ENCODE measurements at regions not wholly inside any gene's neighbourhood (a gene's known extent, or its start where the extent isn't known, plus 50 kb on each side); places are given as distances from the start of the nearest gene placed in this dataset.

DNA sequence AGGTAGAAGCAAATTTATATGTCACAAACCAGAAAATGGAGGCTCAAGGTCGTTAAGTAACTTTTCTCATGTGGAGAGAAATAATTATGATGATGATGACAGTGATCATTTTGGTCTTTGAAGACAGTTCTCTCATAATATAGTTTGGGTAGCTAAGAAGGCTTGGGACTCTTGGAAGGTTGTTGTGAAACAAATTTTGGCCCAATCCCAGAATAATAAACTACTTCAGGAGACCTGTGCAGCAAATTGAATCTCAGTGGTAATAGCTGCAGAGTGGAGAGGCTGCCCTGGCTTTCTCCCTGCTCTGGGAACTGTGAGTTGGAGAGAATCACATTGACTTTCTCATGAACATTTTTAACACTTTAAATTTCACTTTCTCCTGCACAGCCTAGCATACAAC lies 217.2 kb upstream of the BOD1L1 start:
- no peak overlapping the region for H3K4me3 ChIP-seq (ENCODE audit: low read length)
- H3K36me3 ChIP-seq (ENCODE audit: low read depth, low read length): no peaks in the 10 kb centered on the region
- intact Hi-C loops (cut with micrococcal nuclease): no loop called here
- H3K9me2 ChIP-seq (replicated peaks; ENCODE audit: low read length): no peaks in the 10 kb centered on the region
- no peaks in the 10 kb centered on the region for H4K20me1 ChIP-seq (ENCODE audit: low read length)
- no TSS peak for BruUV-seq (replicated peaks)
- no peaks in the 10 kb centered on the region for H3F3A ChIP-seq (ENCODE audit: low read length, unreplicated experiment)
- DNase-seq (no peak), ATAC-seq (no peak)
- no peak overlapping the region for H2AFZ ChIP-seq (ENCODE audit: low read length)
- no peaks in the 10 kb centered on the region for H3K27me3 ChIP-seq (ENCODE audit: low read length)
- H3K9ac ChIP-seq (ENCODE audit: low read length): no peak overlapping the region
- no peaks in the 10 kb centered on the region for H3K9me3 ChIP-seq (ENCODE audit: low read length)
- CTCF ChIA-PET: no interaction called here
- no peak overlapping the region for H3K4me2 ChIP-seq (ENCODE audit: low read length)
- H3K27ac ChIP-seq (ENCODE audit: low read length): no peak overlapping the region
- TF ChIP-seq EZH2phosphoT487 (IDR thresholded peaks at IDR 0.05; ENCODE audit: borderline replicate concordance, low read length) (no peak), EZH2 (IDR thresholded peaks at IDR 0.05; ENCODE audit: low read length, unreplicated experiment) (no peak)
- TF ChIP-seq, protein P1, sequence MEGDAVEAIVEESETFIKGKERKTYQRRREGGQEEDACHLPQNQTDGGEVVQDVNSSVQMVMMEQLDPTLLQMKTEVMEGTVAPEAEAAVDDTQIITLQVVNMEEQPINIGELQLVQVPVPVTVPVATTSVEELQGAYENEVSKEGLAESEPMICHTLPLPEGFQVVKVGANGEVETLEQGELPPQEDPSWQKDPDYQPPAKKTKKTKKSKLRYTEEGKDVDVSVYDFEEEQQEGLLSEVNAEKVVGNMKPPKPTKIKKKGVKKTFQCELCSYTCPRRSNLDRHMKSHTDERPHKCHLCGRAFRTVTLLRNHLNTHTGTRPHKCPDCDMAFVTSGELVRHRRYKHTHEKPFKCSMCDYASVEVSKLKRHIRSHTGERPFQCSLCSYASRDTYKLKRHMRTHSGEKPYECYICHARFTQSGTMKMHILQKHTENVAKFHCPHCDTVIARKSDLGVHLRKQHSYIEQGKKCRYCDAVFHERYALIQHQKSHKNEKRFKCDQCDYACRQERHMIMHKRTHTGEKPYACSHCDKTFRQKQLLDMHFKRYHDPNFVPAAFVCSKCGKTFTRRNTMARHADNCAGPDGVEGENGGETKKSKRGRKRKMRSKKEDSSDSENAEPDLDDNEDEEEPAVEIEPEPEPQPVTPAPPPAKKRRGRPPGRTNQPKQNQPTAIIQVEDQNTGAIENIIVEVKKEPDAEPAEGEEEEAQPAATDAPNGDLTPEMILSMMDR (conservative IDR thresholded peaks at IDR 0.05; ENCODE audit: low read depth, low read length): no peak
- H3K79me2 ChIP-seq (ENCODE audit: low read length): no peaks in the 10 kb centered on the region
- H3K4me1 ChIP-seq (ENCODE audit: insufficient read depth, low read length): peaks cover 11% of the 10 kb centered on the region; the same call in 1 of the 2 replicates
- POLR2A ChIA-PET (ENCODE audit: unreplicated experiment): no interaction called here

DNA sequence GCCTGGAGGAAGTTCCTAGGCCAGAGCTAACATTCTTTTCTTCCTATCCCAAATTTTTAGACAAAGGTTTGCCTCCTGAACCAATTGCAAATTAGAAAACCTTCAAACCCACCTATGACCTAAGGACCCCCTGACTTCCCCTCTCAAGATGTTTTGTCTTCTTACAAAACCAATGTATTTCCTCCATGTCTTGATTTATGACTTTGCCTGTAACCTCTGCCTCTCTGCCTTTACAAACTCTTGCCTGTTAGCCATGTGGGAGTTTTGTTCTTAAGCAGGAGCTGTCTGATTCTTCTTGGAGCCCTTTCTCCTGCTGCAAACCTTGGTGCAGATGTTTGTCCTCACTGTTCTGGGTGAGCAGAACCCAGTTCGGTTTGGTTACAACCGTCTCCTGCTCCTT lies 222.3 kb upstream of the BOD1L1 start:
- TF ChIP-seq EZH2phosphoT487 (IDR thresholded peaks at IDR 0.05; ENCODE audit: borderline replicate concordance, low read length) (no peak), EZH2 (IDR thresholded peaks at IDR 0.05; ENCODE audit: low read length, unreplicated experiment) (no peak)
- TF ChIP-seq, protein P1 (conservative IDR thresholded peaks at IDR 0.05; ENCODE audit: low read depth, low read length): no peak
- Histone ChIP-seq H3K4me3 (ENCODE audit: low read length) (no peak overlapping the region), H3K4me2 (ENCODE audit: low read length) (no peak overlapping the region), H3K9me2 (replicated peaks; ENCODE audit: low read length) (no peaks in the 10 kb centered on the region), H3F3A (ENCODE audit: low read length, unreplicated experiment) (no peaks in the 10 kb centered on the region), H3K27me3 (ENCODE audit: low read length) (no peaks in the 10 kb centered on the region), H3K9me3 (ENCODE audit: low read length) (no peaks in the 10 kb centered on the region), H3K36me3 (ENCODE audit: low read depth, low read length) (no peaks in the 10 kb centered on the region), H2AFZ (ENCODE audit: low read length) (no peak overlapping the region), H4K20me1 (ENCODE audit: low read length) (no peaks in the 10 kb centered on the region), H3K4me1 (ENCODE audit: insufficient read depth, low read length) (no peaks in the 10 kb centered on the region), H3K9ac (ENCODE audit: low read length) (no peak overlapping the region), H3K79me2 (ENCODE audit: low read length) (no peaks in the 10 kb centered on the region), H3K27ac (ENCODE audit: low read length) (no peak overlapping the region)
- ATAC-seq (no peak), DNase-seq (no peak)
- ChIA-PET POLR2A (ENCODE audit: unreplicated experiment) (no interaction called here), CTCF (no interaction called here)
- intact Hi-C loops (cut with micrococcal nuclease): loop anchor here (10.0 kb wide), 1 partner anchor 145 kb away; no protein-coding TSS in a partner anchor
- no TSS peak for BruUV-seq (replicated peaks)

DNA sequence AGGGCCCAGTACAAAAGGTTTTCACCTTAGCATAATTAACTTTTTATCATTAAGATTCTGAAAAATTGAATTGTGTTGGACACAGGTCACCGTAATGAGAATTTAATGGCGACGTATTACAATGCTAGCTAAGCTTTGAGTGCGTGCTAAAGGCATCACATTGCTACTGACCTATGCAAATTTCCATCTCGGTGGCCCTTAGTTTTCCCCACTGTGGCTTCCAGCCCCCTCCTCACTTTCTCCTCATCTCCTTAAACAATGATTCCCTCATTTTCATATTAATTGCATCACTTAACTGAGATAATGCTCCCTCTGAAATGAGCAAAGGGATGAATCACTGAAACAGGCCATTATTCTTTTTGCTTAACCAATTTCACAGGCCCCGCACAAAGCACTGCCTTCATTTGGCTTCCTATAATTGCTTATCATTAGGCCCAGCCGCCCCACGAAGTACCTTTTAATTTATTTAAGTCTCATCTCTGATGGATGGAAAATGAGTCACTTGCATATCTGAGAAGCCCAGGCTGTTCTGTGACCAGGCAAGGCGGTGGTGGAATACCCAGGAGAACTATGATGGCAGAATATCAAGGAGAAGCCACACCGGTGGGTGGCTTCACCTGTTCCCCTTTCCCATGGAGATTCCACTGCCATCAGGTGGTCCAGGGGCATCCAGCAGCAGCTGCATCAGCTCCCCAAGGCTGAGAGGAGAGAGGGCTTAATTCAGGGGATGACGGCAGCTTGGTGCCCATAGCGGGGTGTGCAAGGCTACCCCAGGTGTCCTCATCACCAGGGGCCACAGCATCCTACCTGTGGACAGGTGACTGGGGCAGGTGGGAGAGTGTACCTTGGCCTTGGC lies 223.8 kb upstream of the BOD1L1 start:
- Histone ChIP-seq H3K9ac (ENCODE audit: low read length) (no peak overlapping the region), H3K4me3 (ENCODE audit: low read length) (no peak overlapping the region), H3K4me1 (ENCODE audit: insufficient read depth, low read length) (no peaks in the 10 kb centered on the region), H3K27me3 (ENCODE audit: low read length) (no peaks in the 10 kb centered on the region), H3K36me3 (ENCODE audit: low read depth, low read length) (no peaks in the 10 kb centered on the region), H3K27ac (ENCODE audit: low read length) (no peak overlapping the region), H3F3A (ENCODE audit: low read length, unreplicated experiment) (no peaks in the 10 kb centered on the region), H4K20me1 (ENCODE audit: low read length) (no peaks in the 10 kb centered on the region), H3K79me2 (ENCODE audit: low read length) (no peaks in the 10 kb centered on the region), H3K9me2 (replicated peaks; ENCODE audit: low read length) (no peaks in the 10 kb centered on the region), H2AFZ (ENCODE audit: low read length) (no peak overlapping the region), H3K4me2 (ENCODE audit: low read length) (no peak overlapping the region), H3K9me3 (ENCODE audit: low read length) (no peaks in the 10 kb centered on the region)
- intact Hi-C loops (cut with micrococcal nuclease): loop anchor here (10.0 kb wide), 1 partner anchor 147 kb away; no protein-coding TSS in a partner anchor
- no peak for TF ChIP-seq EZH2phosphoT487 (IDR thresholded peaks at IDR 0.05; ENCODE audit: borderline replicate concordance, low read length)
- TF ChIP-seq EZH2 (IDR thresholded peaks at IDR 0.05; ENCODE audit: low read length, unreplicated experiment): no peak
- TF ChIP-seq, protein P1 (conservative IDR thresholded peaks at IDR 0.05; ENCODE audit: low read depth, low read length): no peak
- DNase-seq: no peak
- ATAC-seq: no peak
- BruUV-seq (replicated peaks): no TSS peak
- ChIA-PET CTCF (no interaction called here), POLR2A (ENCODE audit: unreplicated experiment) (no interaction called here)
